GM19240 (cell line): ENCODE measurements at regions not wholly inside any gene's neighbourhood (a gene's known extent, or its start where the extent isn't known, plus 50 kb on each side); places are given as distances from the start of the nearest gene placed in this dataset.
A peak's percentile ranks its signal among the peaks of the same experiment; 100 is the strongest.

ENCODE experiments used
- DNase-seq: peaks from one replicate; pipeline ENCODE4 v3.0.0; 2011; ENCODE audit warnings: low spot score; ENCODE audit not compliant: insufficient read length

- no peak for DNase-seq
Measured at GRCh38 chr10:108872854-108873253, 1050.5 kb downstream of the XPNPEP1 start.

GRCh38 chr10:108868881-108869280 lies 1054.4 kb downstream of the XPNPEP1 start:
- no peak for DNase-seq

DNA sequence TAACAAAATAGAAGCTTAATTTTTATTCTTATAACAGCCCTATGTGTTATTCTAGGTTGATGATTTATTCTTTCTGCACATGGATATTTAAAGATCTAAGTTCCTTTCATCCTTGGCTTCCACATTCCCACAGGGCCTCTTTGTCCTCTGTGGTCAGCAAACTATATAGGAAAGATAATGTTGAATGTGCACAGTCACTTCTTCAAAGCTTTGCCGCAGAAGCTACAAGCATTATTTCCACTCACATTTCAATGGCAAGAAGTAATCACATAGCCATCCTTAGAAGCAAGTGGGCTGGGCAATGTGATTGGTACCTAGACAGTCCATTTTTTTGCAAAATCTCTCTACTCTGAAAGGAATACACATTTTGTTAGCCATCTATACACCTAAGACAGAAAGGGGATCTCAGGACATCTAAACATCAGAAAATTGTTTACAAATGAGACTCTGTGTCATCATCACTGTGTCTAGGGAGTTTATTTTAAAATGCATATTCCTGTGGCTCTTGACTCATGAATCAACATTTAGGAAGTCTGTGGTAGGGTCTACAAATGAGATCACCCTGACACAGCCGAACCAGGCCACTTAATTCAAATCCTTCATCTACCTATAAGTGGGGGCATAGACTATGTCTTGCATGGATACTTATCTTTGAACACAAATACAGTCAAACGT lies 1060.5 kb downstream of the XPNPEP1 start:
- no peak for DNase-seq

DNA sequence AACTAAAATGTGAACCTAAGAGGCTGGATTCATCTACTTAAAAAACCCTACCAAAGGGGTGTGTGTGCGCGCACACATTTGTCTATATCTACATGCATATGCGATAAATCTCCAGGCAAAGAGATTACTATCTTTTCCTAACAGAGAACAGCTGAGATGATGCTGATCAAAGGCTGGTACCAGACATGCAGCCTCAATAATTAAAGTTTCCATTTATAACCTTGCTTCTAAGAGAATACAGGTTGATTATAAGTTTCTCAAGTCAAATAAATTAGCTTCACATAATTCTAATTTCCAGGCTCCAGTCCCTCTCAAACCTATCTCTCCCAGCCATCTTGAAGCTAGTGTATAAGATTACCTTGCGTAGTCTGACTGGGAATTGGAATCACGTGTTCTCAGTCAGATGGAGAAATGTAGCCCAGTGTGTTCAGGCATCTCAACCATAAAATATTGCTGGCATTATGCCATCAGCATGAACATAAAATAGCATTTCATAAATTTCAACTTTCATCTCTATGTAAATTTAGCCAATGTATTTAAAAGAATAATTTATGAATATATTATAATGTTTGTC lies 1062.0 kb downstream of the XPNPEP1 start:
- no peak for DNase-seq

GRCh38 chr10:108852211-108852610 lies 1071.1 kb downstream of the XPNPEP1 start:
- DNase-seq: peak; percentile 1

- DNase-seq: no peak
Measured at GRCh38 chr10:108850138-108850854, 1073.0 kb downstream of the XPNPEP1 start.

DNA sequence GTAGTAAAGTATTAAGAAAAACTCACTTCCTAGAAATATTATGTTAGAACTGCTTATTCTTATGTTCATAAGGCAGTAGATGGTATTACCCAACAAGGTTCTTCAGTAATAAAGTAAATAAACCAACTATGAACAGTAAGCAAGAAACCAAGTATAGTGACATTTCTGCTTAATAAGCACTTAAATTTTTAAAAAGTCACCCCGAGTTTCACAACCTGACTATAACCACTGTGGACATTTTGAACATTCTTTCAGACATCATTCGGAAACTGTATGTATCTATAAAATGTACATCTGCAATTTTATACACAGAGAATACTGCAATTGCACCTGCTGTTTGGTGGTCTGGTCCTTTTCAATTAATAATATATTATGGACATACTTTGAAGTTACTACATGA lies 1073.6 kb downstream of the XPNPEP1 start:
- DNase-seq: no peak

GRCh38 chr10:108849186-108849585 lies 1074.1 kb downstream of the XPNPEP1 start:
- DNase-seq: no peak

DNA sequence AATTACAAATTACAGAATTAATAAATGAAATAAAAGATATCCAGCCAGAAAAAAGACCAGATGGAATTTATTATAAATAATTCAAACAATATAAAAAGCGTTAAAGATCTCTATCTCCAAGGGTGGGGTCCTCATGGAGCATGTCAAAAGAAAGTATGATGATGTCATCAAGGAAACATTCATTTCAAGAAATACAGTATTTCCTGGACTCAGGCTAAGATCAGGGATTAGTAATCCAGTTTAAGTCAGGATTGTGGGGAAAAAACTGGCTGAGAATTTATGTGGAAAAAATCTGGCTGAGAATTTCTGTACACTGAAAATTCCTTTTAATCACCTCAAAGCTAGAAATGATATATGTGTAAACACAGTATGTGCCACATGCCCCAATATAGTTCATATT lies 1075.3 kb downstream of the XPNPEP1 start:
- no peak for DNase-seq

DNA sequence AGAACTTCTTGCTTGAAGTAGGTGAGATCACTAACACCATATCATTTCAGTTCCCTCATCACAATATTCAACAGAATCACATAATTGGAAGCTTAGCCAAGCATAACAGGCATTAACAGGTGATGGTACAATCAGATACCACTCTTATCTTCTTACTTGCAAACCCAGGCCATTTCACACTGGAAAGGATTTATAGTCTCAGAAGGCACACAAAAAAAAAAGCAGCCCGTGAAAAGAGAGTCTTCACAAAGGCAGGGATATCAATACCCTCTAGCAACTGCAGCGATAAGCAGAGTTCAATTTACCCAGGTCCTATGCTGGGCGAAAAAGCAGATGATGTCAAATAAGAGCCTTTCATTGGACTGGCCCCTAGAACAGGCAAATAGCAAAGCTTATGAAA lies 1082.4 kb downstream of the XPNPEP1 start:
- DNase-seq: no peak

GRCh38 chr10:108836362-108836761 lies 1086.9 kb downstream of the XPNPEP1 start:
- no peak for DNase-seq

DNA sequence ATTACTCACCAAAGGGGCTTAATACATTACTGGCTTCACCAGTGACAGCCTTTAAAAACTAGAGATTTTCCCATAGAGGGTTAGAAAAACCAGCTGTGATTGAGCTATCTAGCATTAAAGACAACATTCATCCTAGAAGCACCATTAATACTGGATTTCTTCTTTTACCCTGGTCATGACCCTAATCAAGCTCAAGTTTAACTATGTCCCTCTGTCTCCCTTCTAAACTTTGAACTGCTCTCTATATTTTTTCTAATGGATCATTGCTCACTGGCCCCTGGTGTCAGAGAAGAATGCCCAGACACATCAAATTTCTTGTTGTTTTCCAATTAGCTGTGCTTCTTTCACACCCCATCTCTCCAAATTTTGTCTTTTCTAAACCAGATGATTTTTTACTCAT lies 1101.3 kb downstream of the XPNPEP1 start:
- no peak for DNase-seq

GRCh38 chr10:108819302-108819701 lies 1104.0 kb downstream of the XPNPEP1 start:
- DNase-seq: no peak

DNA sequence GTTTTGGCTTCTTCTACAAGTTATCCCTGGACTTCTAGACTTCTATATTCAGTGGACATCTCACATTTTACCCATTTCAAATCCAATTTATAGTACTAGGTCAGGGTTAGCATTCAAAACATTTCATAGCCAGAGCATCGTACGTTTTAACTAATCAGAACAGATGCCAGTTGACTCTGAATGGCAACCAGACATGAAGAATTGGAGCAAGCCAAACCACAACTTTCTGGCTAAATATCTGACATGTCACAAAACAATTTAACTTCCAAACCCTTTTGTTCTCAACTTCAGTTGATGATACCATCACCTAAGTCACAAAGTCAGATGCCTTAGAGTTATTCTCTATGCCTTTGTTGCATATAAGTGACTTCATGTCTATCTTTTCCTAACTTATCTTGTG lies 1105.7 kb downstream of the XPNPEP1 start:
- no peak for DNase-seq

DNA sequence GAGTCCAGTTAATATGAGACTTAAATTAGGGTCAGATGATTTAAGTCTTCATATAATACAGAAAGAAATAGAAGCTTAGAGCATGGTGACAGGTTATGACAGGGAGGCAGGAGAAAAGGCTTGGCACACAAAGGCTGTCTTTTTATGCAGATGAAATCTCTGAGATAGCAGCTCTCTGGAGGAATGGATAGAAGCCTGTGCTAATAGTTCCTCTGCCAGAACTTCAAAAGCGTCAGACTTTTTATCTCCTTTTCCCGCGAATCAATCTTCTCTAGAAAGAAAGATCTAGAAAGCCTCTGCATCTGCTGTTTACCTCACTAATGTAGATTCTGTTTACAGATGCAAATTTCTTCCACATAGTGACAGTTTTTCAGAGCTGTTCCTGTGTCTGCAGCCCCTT lies 1106.2 kb downstream of the XPNPEP1 start:
- no peak for DNase-seq

- no peak for DNase-seq
Measured at GRCh38 chr10:108812906-108813305, 1110.4 kb downstream of the XPNPEP1 start.

- no peak for DNase-seq
Measured at GRCh38 chr10:108812296-108812695, 1111.0 kb downstream of the XPNPEP1 start.

- DNase-seq: no peak
Measured at GRCh38 chr10:108808228-108808627, 1115.1 kb downstream of the XPNPEP1 start.

GRCh38 chr10:108801775-108802517 lies 1121.4 kb downstream of the XPNPEP1 start:
- DNase-seq: no peak

GRCh38 chr10:108801220-108801619 lies 1122.1 kb downstream of the XPNPEP1 start:
- no peak for DNase-seq

GRCh38 chr10:108797573-108797972 lies 1125.7 kb downstream of the XPNPEP1 start:
- DNase-seq: no peak
